ENCODE measurements at regions not wholly inside any gene's neighbourhood (a gene's known extent, or its start where the extent isn't known, plus 50 kb on each side); places are given as distances from the start of the nearest gene placed in this dataset.

DNA sequence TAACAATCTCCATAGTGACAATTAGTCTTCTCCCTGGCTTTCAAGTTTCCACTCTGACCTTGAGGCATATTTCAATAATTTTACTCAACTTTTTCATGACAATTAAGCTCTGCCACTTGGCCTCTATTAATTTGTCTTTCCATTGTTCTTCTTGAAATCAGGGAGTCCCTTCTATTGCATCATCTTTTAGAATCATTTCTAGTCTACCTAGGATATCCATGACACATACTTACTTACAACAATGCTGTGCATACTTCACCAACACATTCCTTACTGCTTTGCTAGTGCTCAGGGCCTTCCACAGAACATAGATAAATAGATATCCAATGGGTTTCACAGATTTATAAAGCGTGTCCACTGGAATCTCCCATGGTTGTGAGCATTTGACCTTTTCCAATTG, 331.5 kb upstream of the LRP1B start:
- TF ChIP-seq POLR2A (IDR thresholded peaks at IDR 0.05) (no peak), CTCF (IDR thresholded peaks at IDR 0.05 in 4 of 5, conservative IDR thresholded peaks at IDR 0.05 in 1 of 5) (no peak)
- in situ Hi-C loops (cut with MboI; ENCODE audit: low sequenced_read_pairs in 4 of 4), result no loop called here
- ATAC-seq, result no peak

DNA sequence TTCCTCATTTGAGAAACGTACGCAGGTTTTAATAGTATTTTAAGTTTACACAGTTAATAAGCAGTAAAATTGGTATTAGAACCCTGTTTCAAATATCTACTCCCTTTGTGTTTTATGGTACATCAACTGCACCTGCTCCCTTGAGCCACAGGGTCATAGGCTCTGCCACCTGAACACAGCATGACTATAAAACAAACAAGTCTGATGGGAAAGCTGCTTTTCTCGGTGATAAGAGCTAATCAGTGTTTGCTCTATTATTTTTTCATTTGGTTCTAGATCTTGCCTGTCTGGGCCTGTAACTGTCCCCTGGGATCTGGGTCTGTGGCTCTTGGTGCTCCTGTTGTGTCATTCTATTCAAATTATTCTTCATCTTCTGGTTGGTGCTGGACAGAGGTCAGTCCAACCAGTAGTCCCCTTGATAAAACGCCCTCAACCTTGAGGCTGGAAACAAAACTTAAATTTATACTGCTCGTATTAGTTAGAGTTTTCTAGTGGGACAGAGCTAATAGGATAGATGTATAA, 314.8 kb upstream of the LRP1B start:
- in situ Hi-C loops (cut with MboI; ENCODE audit: low sequenced_read_pairs in 4 of 4) (no loop called here), intact Hi-C loops (cut with DNase I; ENCODE audit: low total_unique reads) (no loop called here)
- no peaks in the 10 kb centered on the region for H3K36me3 ChIP-seq
- DNase-seq (no peak), ATAC-seq (no peak)
- no peak overlapping the region for H3K4me3 ChIP-seq
- no peak overlapping the region for H3K27ac ChIP-seq
- no peaks in the 10 kb centered on the region for H3K9me3 ChIP-seq
- no peaks in the 10 kb centered on the region for H3K27me3 ChIP-seq
- H3K4me1 ChIP-seq, result no peaks in the 10 kb centered on the region
- TF ChIP-seq CTCF (IDR thresholded peaks at IDR 0.05 in 4 of 5, conservative IDR thresholded peaks at IDR 0.05 in 1 of 5) (no peak), POLR2A (IDR thresholded peaks at IDR 0.05) (no peak)

More for the DNA sequence above, 331.5 kb upstream of the LRP1B start:
- H3K27ac ChIP-seq, result no peak overlapping the region
- no peak overlapping the region for H3K4me3 ChIP-seq
- H3K9me3 ChIP-seq, result no peaks in the 10 kb centered on the region
- DNase-seq, result no peak
- H3K27me3 ChIP-seq, result no peaks in the 10 kb centered on the region
- no peaks in the 10 kb centered on the region for H3K36me3 ChIP-seq
- H3K4me1 ChIP-seq, result no peaks in the 10 kb centered on the region
- intact Hi-C loops (cut with DNase I; ENCODE audit: low total_unique reads), result no loop called here

GRCh38 chr2:142445023-142445422, 314.2 kb upstream of the LRP1B start:
- DNase-seq (no peak), ATAC-seq (no peak)
- TF ChIP-seq CTCF (IDR thresholded peaks at IDR 0.05 in 4 of 5, conservative IDR thresholded peaks at IDR 0.05 in 1 of 5) (no peak), POLR2A (IDR thresholded peaks at IDR 0.05) (no peak)
- Histone ChIP-seq H3K36me3 (no peaks in the 10 kb centered on the region), H3K27ac (no peak overlapping the region), H3K9me3 (no peaks in the 10 kb centered on the region), H3K27me3 (no peaks in the 10 kb centered on the region), H3K4me1 (no peaks in the 10 kb centered on the region), H3K4me3 (no peak overlapping the region)
- in situ Hi-C loops (cut with MboI; ENCODE audit: low sequenced_read_pairs in 4 of 4) (no loop called here), intact Hi-C loops (cut with DNase I; ENCODE audit: low total_unique reads) (no loop called here)

DNA sequence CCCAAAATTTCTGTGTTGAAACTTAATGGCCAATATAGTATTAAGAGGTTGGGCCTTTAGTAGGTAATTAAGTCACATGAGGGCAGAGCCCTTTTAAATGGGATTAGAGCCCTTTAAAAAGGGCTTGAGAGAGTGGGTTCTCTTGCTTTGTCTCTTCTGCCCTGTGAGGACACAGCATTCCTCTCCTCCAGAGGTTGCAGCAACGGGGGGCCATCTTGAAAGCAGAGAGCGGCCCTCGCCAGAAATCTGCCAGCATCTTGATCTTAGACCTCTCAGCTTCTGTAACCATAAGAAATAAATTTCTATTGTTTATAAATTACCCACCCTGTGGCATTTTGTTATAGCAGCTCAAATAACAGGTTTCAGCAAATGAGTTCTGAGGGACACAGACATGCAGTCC, 305.0 kb upstream of the LRP1B start:
- DNase-seq (no peak), ATAC-seq (no peak)
- TF ChIP-seq POLR2A (IDR thresholded peaks at IDR 0.05) (no peak), CTCF (IDR thresholded peaks at IDR 0.05 in 4 of 5, conservative IDR thresholded peaks at IDR 0.05 in 1 of 5) (no peak)
- H3K9me3 ChIP-seq, result no peaks in the 10 kb centered on the region
- H3K36me3 ChIP-seq, result no peaks in the 10 kb centered on the region
- intact Hi-C loops (cut with DNase I; ENCODE audit: low total_unique reads) (no loop called here), in situ Hi-C loops (cut with MboI; ENCODE audit: low sequenced_read_pairs in 4 of 4) (no loop called here)
- no peak overlapping the region for H3K27ac ChIP-seq
- H3K4me3 ChIP-seq, result no peak overlapping the region
- peaks cover 0 to 6% of the 10 kb centered on the region in 2 donors for H3K4me1 ChIP-seq
- H3K27me3 ChIP-seq, result no peaks in the 10 kb centered on the region

DNA sequence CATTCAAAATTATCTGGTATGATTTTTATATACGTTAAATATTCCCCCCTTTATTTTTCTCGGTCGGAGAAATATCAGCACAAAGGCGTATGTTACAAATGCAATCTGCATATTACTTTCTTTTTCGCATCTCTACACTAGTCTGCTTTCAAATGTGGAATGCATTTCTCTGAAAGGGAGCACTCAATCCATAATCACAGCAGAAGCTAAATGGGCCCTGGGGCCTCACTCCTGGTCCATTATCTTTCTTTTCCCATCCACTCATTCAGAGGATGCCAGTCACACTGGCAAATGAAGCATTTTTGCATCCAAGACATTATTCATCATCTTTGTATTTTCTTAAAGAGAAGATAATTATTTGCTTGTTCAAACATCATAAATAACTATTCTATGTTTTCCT, 295.2 kb upstream of the LRP1B start:
- in situ Hi-C loops (cut with MboI; ENCODE audit: low sequenced_read_pairs in 4 of 4) (no loop called here), intact Hi-C loops (cut with DNase I; ENCODE audit: low total_unique reads) (no loop called here)
- H3K9me3 ChIP-seq, result no peaks in the 10 kb centered on the region
- H3K27ac ChIP-seq, result no peak overlapping the region
- ATAC-seq (no peak), DNase-seq (no peak)
- no peak overlapping the region for H3K4me3 ChIP-seq
- H3K36me3 ChIP-seq, result no peaks in the 10 kb centered on the region
- H3K27me3 ChIP-seq, result no peaks in the 10 kb centered on the region
- H3K4me1 ChIP-seq, result no peaks in the 10 kb centered on the region
- TF ChIP-seq CTCF (IDR thresholded peaks at IDR 0.05 in 4 of 5, conservative IDR thresholded peaks at IDR 0.05 in 1 of 5) (no peak), POLR2A (IDR thresholded peaks at IDR 0.05) (no peak)

Data from gastrocnemius medialis (tissue), 4 donors.